ENCODE measurements at regions not wholly inside any gene's neighbourhood (a gene's known extent, or its start where the extent isn't known, plus 50 kb on each side); places are given as distances from the start of the nearest gene placed in this dataset.

DNA sequence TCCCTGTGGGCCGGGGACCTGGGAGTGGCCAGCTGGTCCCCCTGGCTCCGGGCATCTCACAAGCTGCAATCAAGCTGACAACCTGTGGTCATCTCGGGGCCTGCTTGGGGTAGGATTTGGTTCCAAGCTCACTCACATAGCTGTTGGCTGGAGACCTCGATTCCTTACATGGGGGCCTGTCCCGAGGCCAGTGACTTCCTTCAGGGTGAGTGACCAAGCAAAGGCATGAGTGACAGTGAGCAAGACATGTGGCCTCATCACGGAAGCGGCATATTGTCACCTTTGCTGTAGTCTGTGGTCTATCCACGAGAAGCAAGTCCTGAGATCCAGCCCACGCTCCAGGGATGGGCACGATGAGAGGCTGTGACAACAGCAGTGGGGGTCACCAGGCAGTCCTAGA is 131.4 kb upstream of the ID2 start:
- Histone ChIP-seq H3K9me3 (ENCODE audit: control insufficient read depth, low read depth, low read length) (no peaks in the 10 kb centered on the region), H3K9ac (ENCODE audit: extremely low read depth, insufficient read length, low read length) (no peak overlapping the region), H3K14ac (ENCODE audit: insufficient read depth, low read length) (no peak overlapping the region), H3T11ph (ENCODE audit: low read length) (no peak overlapping the region), H4K91ac (ENCODE audit: insufficient read length, low read depth, low read length) (no peak overlapping the region), H4K5ac (ENCODE audit: insufficient read length, low read depth, low read length) (no peak overlapping the region), H2BK120ac (ENCODE audit: low read depth, low read length, poor library complexity, severe bottlenecking) (no peak overlapping the region), H3K23ac (ENCODE audit: insufficient read length, low read depth, low read length) (no peak overlapping the region), H4K20me1 (ENCODE audit: control insufficient read depth, insufficient read depth, insufficient read length) (no peaks in the 10 kb centered on the region), H2AK5ac (ENCODE audit: insufficient read length, low read length) (no peak overlapping the region), H3K27me3 (ENCODE audit: insufficient read depth, low read length) (no peaks in the 10 kb centered on the region), H3K18ac (ENCODE audit: insufficient read length, low read depth, low read length) (no peak overlapping the region), H3K4ac (ENCODE audit: low read depth, low read length) (no peak overlapping the region), H3K27ac (ENCODE audit: insufficient read length, low read depth, low read length) (no peak overlapping the region), H3K23me2 (ENCODE audit: insufficient read length, low read depth, low read length, poor library complexity, severe bottlenecking) (no peaks in the 10 kb centered on the region), H2BK15ac (ENCODE audit: low read depth, low read length) (no peak overlapping the region), H3K56ac (ENCODE audit: insufficient read length, low read depth, low read length) (no peak overlapping the region), H2BK12ac (ENCODE audit: insufficient read length, low read depth, low read length) (no peak overlapping the region), H2BK20ac (ENCODE audit: low read depth, low read length, poor library complexity, severe bottlenecking) (no peak overlapping the region), H4K8ac (replicated peaks; ENCODE audit: insufficient read length, low read depth, low read length) (no peak overlapping the region), H3K79me1 (ENCODE audit: insufficient read depth, low read depth, low read length, poor library complexity, severe bottlenecking) (no peaks in the 10 kb centered on the region), H3K4me2 (ENCODE audit: insufficient read depth, insufficient read length, low read length) (no peak overlapping the region), H2BK5ac (ENCODE audit: insufficient read length, low read length) (no peak overlapping the region), H2AFZ (ENCODE audit: low read length) (no peak overlapping the region), H3K4me1 (ENCODE audit: insufficient read depth, low read length) (no peaks in the 10 kb centered on the region), H3K79me2 (ENCODE audit: insufficient read depth, low read length) (no peaks in the 10 kb centered on the region)
- Mint-ChIP-seq H3K27me3 (ENCODE audit: low read depth) (no peaks in the 10 kb centered on the region; the same call in 1 of the 2 replicates), H3K9me3 (no peaks in the 10 kb centered on the region; a peak in 1 of 5 replicates), H3K27ac (no peak overlapping the region), H3K4me1 (peaks cover 9 to 12% of the 10 kb centered on the region in 2 experiments), H3K36me3 (ENCODE audit: insufficient read depth in 1 of 3, low read depth in 3 of 3) (no peaks in the 10 kb centered on the region), H3K4me3 (no peak overlapping the region)
- TF ChIP-seq, protein P1, sequence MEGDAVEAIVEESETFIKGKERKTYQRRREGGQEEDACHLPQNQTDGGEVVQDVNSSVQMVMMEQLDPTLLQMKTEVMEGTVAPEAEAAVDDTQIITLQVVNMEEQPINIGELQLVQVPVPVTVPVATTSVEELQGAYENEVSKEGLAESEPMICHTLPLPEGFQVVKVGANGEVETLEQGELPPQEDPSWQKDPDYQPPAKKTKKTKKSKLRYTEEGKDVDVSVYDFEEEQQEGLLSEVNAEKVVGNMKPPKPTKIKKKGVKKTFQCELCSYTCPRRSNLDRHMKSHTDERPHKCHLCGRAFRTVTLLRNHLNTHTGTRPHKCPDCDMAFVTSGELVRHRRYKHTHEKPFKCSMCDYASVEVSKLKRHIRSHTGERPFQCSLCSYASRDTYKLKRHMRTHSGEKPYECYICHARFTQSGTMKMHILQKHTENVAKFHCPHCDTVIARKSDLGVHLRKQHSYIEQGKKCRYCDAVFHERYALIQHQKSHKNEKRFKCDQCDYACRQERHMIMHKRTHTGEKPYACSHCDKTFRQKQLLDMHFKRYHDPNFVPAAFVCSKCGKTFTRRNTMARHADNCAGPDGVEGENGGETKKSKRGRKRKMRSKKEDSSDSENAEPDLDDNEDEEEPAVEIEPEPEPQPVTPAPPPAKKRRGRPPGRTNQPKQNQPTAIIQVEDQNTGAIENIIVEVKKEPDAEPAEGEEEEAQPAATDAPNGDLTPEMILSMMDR (conservative IDR thresholded peaks at IDR 0.05) = no peak
- peak; percentile 13 for DNase-seq
- no CpG with 5 or more reads among the region's 10 CpGs for WGBS (ENCODE audit: extremely low coverage, insufficient read length, low lambda C conversion rate)

Measured in H9 (cell line).